Endothelial cell of umbilical vein (primary cell): ENCODE measurements at regions not wholly inside any gene's neighbourhood (a gene's known extent, or its start where the extent isn't known, plus 50 kb on each side); places are given as distances from the start of the nearest gene placed in this dataset.
"Not testable (repeated sequence)": the region's sequence is repeated elsewhere in the genome, so short reads cannot be mapped to it uniquely, and the experiment has no call there.

Experiments
- BruUV-seq: library from RNA; stranded (reverse); fragments of 400-500 nt; replicated peaks from 2 replicates; lab custom pipeline; 2021; lab: Mats Ljungman, UMichigan
- CTCF ChIA-PET: fragments of 300-600, 350-600 bp; sonication (Branson Sonifier 250); formaldehyde crosslinking; loops from one replicate; lab custom pipeline; 2021; ENCODE audit warnings: antibody characterized with exemption, inconsistent platforms; lab: Charles Lee
- POLR2A ChIA-PET: fragments of 300-600, 350-600 bp; sonication (Branson Sonifier 250); formaldehyde crosslinking; loops from one replicate; lab custom pipeline; 2021; ENCODE audit warnings: antibody characterized with exemption, inconsistent platforms; lab: Charles Lee
- DNase-seq: peaks from one replicate; pipeline ENCODE4 v3.0.0-alpha.2; 2011; ENCODE audit warnings: low read depth, low spot score
- FAIRE-seq: peaks from 2 replicates; lab custom pipeline; 2011; peaks lifted over from hg19 to GRCh38; lab: Jason Lieb, UNC
- H2AFZ ChIP-seq: 2 replicates; pipeline ENCODE4 v1.6.0; 2012; ENCODE audit warnings: low read depth, low read length, control low read depth, inconsistent platforms
- H3K27ac ChIP-seq: 2 replicates; pipeline ENCODE4 v1.5.1; 2011; ENCODE audit warnings: low read depth, mild to moderate bottlenecking, control low read depth, low read length, moderate library complexity; ENCODE audit not compliant: insufficient read depth
- H3K27me3 ChIP-seq, 2 experiments: 2 replicates each; pipeline versions ENCODE4 v1.6.0 to v1.6.1; 2011; ENCODE audit warnings: low read length in 2 of 2, mixed read lengths in 1 of 2; ENCODE audit not compliant: control insufficient read depth in 2 of 2, insufficient read depth in 2 of 2
- H3K36me3 ChIP-seq, 2 experiments: 2 replicates in 1 of 2; 3 replicates in 1 of 2; pipeline ENCODE4 v1.5.1; 2011; ENCODE audit warnings: low read length in 2 of 2, mild to moderate bottlenecking in 1 of 2, moderate library complexity in 1 of 2; ENCODE audit not compliant: control insufficient read depth in 2 of 2, insufficient read depth in 2 of 2; ENCODE audit errors: extremely low read depth in 1 of 2
- H3K4me1 ChIP-seq: 3 replicates; pipeline ENCODE4 v1.5.1; 2011; ENCODE audit warnings: mild to moderate bottlenecking, low read length; ENCODE audit not compliant: control insufficient read depth, insufficient read depth; ENCODE audit errors: extremely low read depth
- H3K4me2 ChIP-seq: 2 replicates; pipeline ENCODE4 v1.6.1; 2011; ENCODE audit warnings: low read length, control low read depth, mixed read lengths; ENCODE audit not compliant: insufficient read depth
- H3K4me3 ChIP-seq, 3 experiments: fragments of 200-600 bp in 1 of 3; sonication (generic), shearing (Covaris generic) in 1 of 3; replicated peaks in 1 of 3; 2 replicates each; pipeline ENCODE4 v1.5.1; 2011 to 2016; ENCODE audit warnings: control low read depth in 3 of 3, low read length in 3 of 3, mild to moderate bottlenecking in 2 of 3, inconsistent platforms in 1 of 3, low read depth in 1 of 3, moderate library complexity in 1 of 3; ENCODE audit not compliant: insufficient read depth in 1 of 3
- H3K79me2 ChIP-seq: 2 replicates; pipeline ENCODE4 v1.6.0; 2012; ENCODE audit warnings: low read length, inconsistent platforms; ENCODE audit not compliant: control insufficient read depth, insufficient read depth
- H3K9ac ChIP-seq: replicated peaks from 2 replicates; pipeline ENCODE3; 2011; ENCODE audit warnings: low read length, control low read depth; ENCODE audit not compliant: insufficient read depth; ENCODE audit errors: extremely low read depth
- H3K9me1 ChIP-seq: replicated peaks from 3 replicates; pipeline ENCODE4 v1.6.0; 2011; ENCODE audit warnings: mild to moderate bottlenecking, low read length; ENCODE audit not compliant: control insufficient read depth, insufficient read depth; ENCODE audit errors: extremely low read depth
- H3K9me3 ChIP-seq: replicated peaks from 2 replicates; pipeline ENCODE4 v1.5.1; 2012; ENCODE audit warnings: low read length, inconsistent platforms; ENCODE audit not compliant: control insufficient read depth, insufficient read depth
- H4K20me1 ChIP-seq: replicated peaks from 2 replicates; pipeline ENCODE3; 2011; ENCODE audit warnings: mild to moderate bottlenecking, low read length; ENCODE audit not compliant: control insufficient read depth, insufficient read depth; ENCODE audit errors: extremely low read depth
- EZH2 ChIP-seq: IDR thresholded peaks from 2 replicates; pipeline ENCODE4 v1.6.1; 2012; ENCODE audit warnings: borderline replicate concordance, low read depth, mild to moderate bottlenecking, moderate library complexity, low read length, inconsistent platforms; ENCODE audit not compliant: severe bottlenecking
- GATA2 ChIP-seq: IDR thresholded peaks from 2 replicates; pipeline ENCODE4 v1.7.0; 2011; ENCODE audit warnings: low read depth, mild to moderate bottlenecking, moderate library complexity, mixed read lengths, low read length; ENCODE audit not compliant: insufficient read length, insufficient read depth
- MYC ChIP-seq: IDR thresholded peaks from one replicate; pipeline ENCODE4 v1.6.1; 2011; ENCODE audit warnings: mild to moderate bottlenecking, low read depth, low read length
- POLR2A ChIP-seq: IDR thresholded peaks from 2 replicates; pipeline ENCODE4 v1.6.1; 2012; ENCODE audit warnings: low read depth, mild to moderate bottlenecking, control low read depth, low read length
- POLR2AphosphoS5 ChIP-seq: IDR thresholded peaks from 2 replicates; pipeline ENCODE4 v1.6.1; 2012; ENCODE audit warnings: low read depth, mild to moderate bottlenecking, control low read depth, low read length, moderate library complexity; ENCODE audit not compliant: insufficient read depth
- dilution Hi-C: fragments of 300-500 bp; cut with MboI; formaldehyde crosslinking; loops from one replicate; pipeline ENCODE4 v1.15.0; 2019; ENCODE audit warnings: low sequenced_read_pairs; ENCODE audit not compliant: extremely low pct_ligation_motif_present
- intact Hi-C: fragments of 100-400 bp; cut with micrococcal nuclease; formaldehyde crosslinking; loops from one replicate; pipeline ENCODE4 v1.10.0; 2022

DNA sequence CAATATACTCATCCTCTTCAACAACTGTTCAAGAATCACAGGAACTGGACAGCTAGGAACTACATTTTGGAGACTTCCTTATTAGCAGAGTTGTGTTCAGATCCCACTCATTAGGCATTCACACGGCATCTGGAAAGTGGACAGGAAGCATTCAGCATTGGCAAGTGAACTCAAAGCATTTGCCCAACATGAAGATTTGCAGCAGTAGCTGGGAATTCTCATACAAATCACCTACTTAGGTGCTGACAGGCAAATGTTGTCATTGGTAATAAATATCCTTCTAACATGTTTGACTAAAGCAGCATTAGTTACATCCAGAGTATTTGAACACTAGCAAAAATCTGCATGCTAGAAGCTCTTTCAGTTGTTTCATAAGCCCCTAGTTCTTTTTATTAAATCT is 350.8 kb downstream of the PTH2R start:
- no peak for FAIRE-seq

DNA sequence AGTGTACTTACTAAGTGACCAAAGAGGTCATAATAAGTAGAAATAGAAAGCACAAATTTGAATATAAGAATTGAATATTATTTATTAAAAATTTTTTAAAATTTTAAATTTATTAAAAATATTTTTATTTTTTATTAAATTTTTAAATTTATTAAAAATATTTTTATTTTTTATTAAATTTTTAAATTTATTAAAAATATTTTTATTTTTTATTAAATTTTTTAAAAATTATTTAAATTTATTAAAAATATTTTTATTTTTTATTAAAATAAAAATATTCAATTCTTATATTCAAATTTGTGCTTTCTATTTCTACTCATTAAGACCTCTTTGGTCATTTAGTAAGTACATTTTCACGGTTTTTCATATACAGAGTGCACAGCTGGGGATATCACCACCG is 366.5 kb downstream of the PTH2R start:
- H3K27me3 ChIP-seq, H3K9me1 ChIP-seq, BruUV-seq, CTCF ChIA-PET, H3K4me1 ChIP-seq, H3K9me3 ChIP-seq, H3K79me2 ChIP-seq, intact Hi-C loops, H3K9ac ChIP-seq, H3K4me2 ChIP-seq, POLR2A ChIA-PET, dilution Hi-C loops, DNase-seq, H3K4me3 ChIP-seq, H3K27ac ChIP-seq, FAIRE-seq, H3K36me3 ChIP-seq, H4K20me1 ChIP-seq, H2AFZ ChIP-seq: not testable (repeated sequence)

More for the DNA sequence above, 350.8 kb downstream of the PTH2R start:
- dilution Hi-C loops = no loop called here
- Histone ChIP-seq H3K27me3 (no peaks in the 10 kb centered on the region), H2AFZ (no peak overlapping the region), H3K27ac (no peak overlapping the region), H3K79me2 (no peaks in the 10 kb centered on the region), H3K9me1 (no peaks in the 10 kb centered on the region), H3K4me1 (no peaks in the 10 kb centered on the region), H3K4me3 (no peak overlapping the region), H3K9ac (no peak overlapping the region), H3K36me3 (no peaks in the 10 kb centered on the region), H4K20me1 (no peaks in the 10 kb centered on the region), H3K9me3 (no peaks in the 10 kb centered on the region), H3K4me2 (no peak overlapping the region)
- intact Hi-C loops = no loop called here
- DNase-seq = no peak
- TF ChIP-seq POLR2A = no peak
- TF ChIP-seq EZH2 = no peak
- TF ChIP-seq POLR2AphosphoS5 = no peak
- no peak for TF ChIP-seq GATA2
- TF ChIP-seq MYC = no peak
- ChIA-PET CTCF (no interaction called here), POLR2A (no interaction called here)
- BruUV-seq = no TSS peak
